ENCODE measurements at regions not wholly inside any gene's neighbourhood (a gene's known extent, or its start where the extent isn't known, plus 50 kb on each side); places are given as distances from the start of the nearest gene placed in this dataset.

- TF ChIP-seq FOXA1 (IDR thresholded peaks at IDR 0.05; ENCODE audit: borderline replicate concordance) (no peak), PCBP2 (IDR thresholded peaks at IDR 0.05; ENCODE audit: low read depth, low read length, poor library complexity, severe bottlenecking) (no peak), GABPA (tag; conservative IDR thresholded peaks at IDR 0.05; ENCODE audit: low read depth) (no peak), KHSRP (IDR thresholded peaks at IDR 0.05) (no peak), SP2 (IDR thresholded peaks at IDR 0.05; ENCODE audit: extremely low read depth, low read depth, low read length, poor library complexity, severe bottlenecking) (no peak), EZH2 (IDR thresholded peaks at IDR 0.05; ENCODE audit: borderline replicate concordance, low read depth, low read length) (no peak), C11orf30 (IDR thresholded peaks at IDR 0.05; ENCODE audit: low read depth) (no peak), PCBP1 (IDR thresholded peaks at IDR 0.05; ENCODE audit: low read depth, low read length, poor library complexity, severe bottlenecking) (no peak), TFE3 (CRISPR knock-in tag; IDR thresholded peaks at IDR 0.05) (no peak), HMGXB4 (CRISPR knock-in tag; IDR thresholded peaks at IDR 0.05) (no peak), ZBTB17 (CRISPR knock-in tag; IDR thresholded peaks at IDR 0.05) (no peak)
- TF ChIP-seq, protein P1, sequence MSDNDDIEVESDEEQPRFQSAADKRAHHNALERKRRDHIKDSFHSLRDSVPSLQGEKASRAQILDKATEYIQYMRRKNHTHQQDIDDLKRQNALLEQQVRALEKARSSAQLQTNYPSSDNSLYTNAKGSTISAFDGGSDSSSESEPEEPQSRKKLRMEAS (CRISPR knock-in tag; IDR thresholded peaks at IDR 0.05): no peak
- TF ChIP-seq, protein P2, sequence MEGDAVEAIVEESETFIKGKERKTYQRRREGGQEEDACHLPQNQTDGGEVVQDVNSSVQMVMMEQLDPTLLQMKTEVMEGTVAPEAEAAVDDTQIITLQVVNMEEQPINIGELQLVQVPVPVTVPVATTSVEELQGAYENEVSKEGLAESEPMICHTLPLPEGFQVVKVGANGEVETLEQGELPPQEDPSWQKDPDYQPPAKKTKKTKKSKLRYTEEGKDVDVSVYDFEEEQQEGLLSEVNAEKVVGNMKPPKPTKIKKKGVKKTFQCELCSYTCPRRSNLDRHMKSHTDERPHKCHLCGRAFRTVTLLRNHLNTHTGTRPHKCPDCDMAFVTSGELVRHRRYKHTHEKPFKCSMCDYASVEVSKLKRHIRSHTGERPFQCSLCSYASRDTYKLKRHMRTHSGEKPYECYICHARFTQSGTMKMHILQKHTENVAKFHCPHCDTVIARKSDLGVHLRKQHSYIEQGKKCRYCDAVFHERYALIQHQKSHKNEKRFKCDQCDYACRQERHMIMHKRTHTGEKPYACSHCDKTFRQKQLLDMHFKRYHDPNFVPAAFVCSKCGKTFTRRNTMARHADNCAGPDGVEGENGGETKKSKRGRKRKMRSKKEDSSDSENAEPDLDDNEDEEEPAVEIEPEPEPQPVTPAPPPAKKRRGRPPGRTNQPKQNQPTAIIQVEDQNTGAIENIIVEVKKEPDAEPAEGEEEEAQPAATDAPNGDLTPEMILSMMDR (IDR thresholded peaks at IDR 0.05 in 2 of 3, conservative IDR thresholded peaks at IDR 0.05 in 1 of 3; ENCODE audit: insufficient read depth in 2 of 3, low read depth in 1 of 3, low read length in 3 of 3): no peak
These were observed 1850.9 kb upstream of the LRRTM1 start for GRCh38 chr2:82155469-82155868.
